ENCODE measurements at regions not wholly inside any gene's neighbourhood (a gene's known extent, or its start where the extent isn't known, plus 50 kb on each side); places are given as distances from the start of the nearest gene placed in this dataset.
"Not testable (repeated sequence)": the region's sequence is repeated elsewhere in the genome, so short reads cannot be mapped to it uniquely, and the experiment has no call there.

DNA sequence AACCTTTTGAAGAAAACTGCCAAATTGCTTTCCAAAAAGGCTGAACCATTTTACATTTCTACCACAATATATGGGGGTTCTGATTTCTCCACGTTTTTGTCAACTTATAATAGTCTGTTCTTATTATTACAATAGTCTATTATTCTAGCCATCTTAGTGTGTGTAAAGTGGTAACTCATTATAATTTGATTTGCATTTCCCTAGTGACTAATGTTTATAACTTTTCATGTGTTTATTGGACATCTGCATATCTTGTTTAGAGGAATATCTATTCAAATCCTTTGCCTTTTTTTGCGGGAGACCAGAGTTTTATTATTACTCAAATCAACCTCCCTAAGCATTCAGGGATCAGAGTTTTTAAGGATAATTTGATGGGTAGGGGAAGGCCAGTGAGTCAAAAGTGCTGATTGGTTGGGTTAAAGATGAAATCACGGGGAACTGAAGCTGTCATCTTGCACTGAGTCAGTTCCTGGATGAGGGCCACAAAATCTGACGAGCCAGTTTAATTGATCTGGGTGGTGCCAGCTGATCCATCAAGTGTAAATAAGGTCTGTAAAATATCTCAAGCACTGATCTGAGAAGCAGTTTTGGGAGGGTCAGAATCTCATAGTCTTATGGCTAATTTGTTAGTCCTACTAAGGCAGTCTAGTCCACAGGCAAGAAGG, 303.4 kb upstream of the NCKAP5 start:
- Mint-ChIP-seq H3K27me3 (ENCODE audit: insufficient read depth, unreplicated experiment) (peaks cover 23% of the 10 kb centered on the region), H3K4me1 (ENCODE audit: insufficient read depth, unreplicated experiment) (no peaks in the 10 kb centered on the region), H3K9me3 (ENCODE audit: unreplicated experiment) (no peaks in the 10 kb centered on the region), H3K4me3 (ENCODE audit: unreplicated experiment) (no peak overlapping the region), H3K27ac (ENCODE audit: low read depth, unreplicated experiment) (no peak overlapping the region), H3K36me3 (ENCODE audit: insufficient read depth, unreplicated experiment) (peaks cover 6% of the 10 kb centered on the region)
- ChIA-PET POLR2A (no interaction called here), CTCF (interaction anchor here (0.6 kb wide), 2 partner anchors 15 to 279 kb away, joined by 3 to 4 read pairs; no protein-coding TSS in a partner anchor)
- TF ChIP-seq, protein P1, sequence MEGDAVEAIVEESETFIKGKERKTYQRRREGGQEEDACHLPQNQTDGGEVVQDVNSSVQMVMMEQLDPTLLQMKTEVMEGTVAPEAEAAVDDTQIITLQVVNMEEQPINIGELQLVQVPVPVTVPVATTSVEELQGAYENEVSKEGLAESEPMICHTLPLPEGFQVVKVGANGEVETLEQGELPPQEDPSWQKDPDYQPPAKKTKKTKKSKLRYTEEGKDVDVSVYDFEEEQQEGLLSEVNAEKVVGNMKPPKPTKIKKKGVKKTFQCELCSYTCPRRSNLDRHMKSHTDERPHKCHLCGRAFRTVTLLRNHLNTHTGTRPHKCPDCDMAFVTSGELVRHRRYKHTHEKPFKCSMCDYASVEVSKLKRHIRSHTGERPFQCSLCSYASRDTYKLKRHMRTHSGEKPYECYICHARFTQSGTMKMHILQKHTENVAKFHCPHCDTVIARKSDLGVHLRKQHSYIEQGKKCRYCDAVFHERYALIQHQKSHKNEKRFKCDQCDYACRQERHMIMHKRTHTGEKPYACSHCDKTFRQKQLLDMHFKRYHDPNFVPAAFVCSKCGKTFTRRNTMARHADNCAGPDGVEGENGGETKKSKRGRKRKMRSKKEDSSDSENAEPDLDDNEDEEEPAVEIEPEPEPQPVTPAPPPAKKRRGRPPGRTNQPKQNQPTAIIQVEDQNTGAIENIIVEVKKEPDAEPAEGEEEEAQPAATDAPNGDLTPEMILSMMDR (IDR thresholded peaks at IDR 0.05; ENCODE audit: unreplicated experiment): no peak
- DNase-seq (ENCODE audit: unreplicated experiment): peak; percentile 26
- intact Hi-C loops (cut with micrococcal nuclease): no loop called here
- BruUV-seq (replicated peaks): no TSS peak

GRCh38 chr2:133878326-133878725, 310.1 kb upstream of the NCKAP5 start:
- intact Hi-C loops (cut with micrococcal nuclease): no loop called here
- H3K9me3 Mint-ChIP-seq (ENCODE audit: unreplicated experiment): no peaks in the 10 kb centered on the region
- no peak overlapping the region for H3K27ac Mint-ChIP-seq (ENCODE audit: low read depth, unreplicated experiment)
- H3K4me3 Mint-ChIP-seq (ENCODE audit: unreplicated experiment): no peak overlapping the region
- H3K4me1 Mint-ChIP-seq (ENCODE audit: insufficient read depth, unreplicated experiment): no peaks in the 10 kb centered on the region
- no peak for DNase-seq (ENCODE audit: unreplicated experiment)
- TF ChIP-seq, protein P1 (IDR thresholded peaks at IDR 0.05; ENCODE audit: unreplicated experiment): no peak
- CTCF ChIA-PET: interaction anchor here (0.7 kb wide), 2 partner anchors 9 to 50 kb away, joined by 3 to 5 read pairs; no protein-coding TSS in a partner anchor
- BruUV-seq (replicated peaks): no TSS peak
- POLR2A ChIA-PET: no interaction called here
- peaks cover 59% of the 10 kb centered on the region for H3K27me3 Mint-ChIP-seq (ENCODE audit: insufficient read depth, unreplicated experiment)
- H3K36me3 Mint-ChIP-seq (ENCODE audit: insufficient read depth, unreplicated experiment): no peaks in the 10 kb centered on the region

DNA sequence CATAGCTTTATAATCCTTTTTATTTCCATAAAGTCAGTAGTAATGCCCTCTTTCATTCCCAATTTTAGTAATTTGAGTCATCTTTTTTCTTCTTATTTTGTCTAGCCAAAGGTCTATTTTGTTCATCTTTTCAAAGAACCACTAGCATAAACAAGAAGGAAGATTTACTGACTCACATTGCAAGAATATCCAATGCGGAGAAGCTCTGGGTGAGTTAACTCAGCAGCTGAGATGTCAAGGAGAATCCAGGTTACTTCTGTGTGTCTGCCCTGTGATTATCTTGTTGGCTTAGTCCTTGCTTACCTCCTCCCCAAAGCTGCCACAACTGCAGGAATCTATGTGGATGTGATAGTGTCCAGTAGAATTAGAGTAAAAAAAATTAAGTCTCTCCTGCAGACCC, 311.4 kb upstream of the NCKAP5 start:
- ChIA-PET CTCF (interaction anchor here (0.7 kb wide), 1 partner anchor 45 kb away, joined by 3 read pairs; no protein-coding TSS in a partner anchor), POLR2A (no interaction called here)
- no peak for DNase-seq (ENCODE audit: unreplicated experiment)
- Mint-ChIP-seq H3K9me3 (ENCODE audit: unreplicated experiment) (no peaks in the 10 kb centered on the region), H3K36me3 (ENCODE audit: insufficient read depth, unreplicated experiment) (no peaks in the 10 kb centered on the region), H3K27ac (ENCODE audit: low read depth, unreplicated experiment) (no peak overlapping the region), H3K4me1 (ENCODE audit: insufficient read depth, unreplicated experiment) (no peaks in the 10 kb centered on the region), H3K4me3 (ENCODE audit: unreplicated experiment) (no peak overlapping the region), H3K27me3 (ENCODE audit: insufficient read depth, unreplicated experiment) (peaks cover 55% of the 10 kb centered on the region)
- intact Hi-C loops (cut with micrococcal nuclease): no loop called here
- TF ChIP-seq, protein P1 (IDR thresholded peaks at IDR 0.05; ENCODE audit: unreplicated experiment): no peak
- BruUV-seq (replicated peaks): no TSS peak

GRCh38 chr2:133882159-133882558, 313.9 kb upstream of the NCKAP5 start:
- H3K27ac Mint-ChIP-seq (ENCODE audit: low read depth, unreplicated experiment); H3K9me3 Mint-ChIP-seq (ENCODE audit: unreplicated experiment); POLR2A ChIA-PET; BruUV-seq (replicated peaks); H3K4me1 Mint-ChIP-seq (ENCODE audit: insufficient read depth, unreplicated experiment); intact Hi-C loops (cut with micrococcal nuclease); DNase-seq (ENCODE audit: unreplicated experiment); H3K4me3 Mint-ChIP-seq (ENCODE audit: unreplicated experiment); H3K36me3 Mint-ChIP-seq (ENCODE audit: insufficient read depth, unreplicated experiment): not testable (repeated sequence)
- peaks cover 30% of the 10 kb centered on the region for H3K27me3 Mint-ChIP-seq (ENCODE audit: insufficient read depth, unreplicated experiment)
- CTCF ChIA-PET: interaction anchor here (2.7 kb wide), 1 partner anchor 568 kb away, joined by 23 read pairs; no protein-coding TSS in a partner anchor
